ENCODE measurements at regions not wholly inside any gene's neighbourhood (a gene's known extent, or its start where the extent isn't known, plus 50 kb on each side); places are given as distances from the start of the nearest gene placed in this dataset.

GRCh38 chr16:5381481-5381880 lies 283.9 kb upstream of the EEF2KMT start:
- no peak for DNase-seq

DNA sequence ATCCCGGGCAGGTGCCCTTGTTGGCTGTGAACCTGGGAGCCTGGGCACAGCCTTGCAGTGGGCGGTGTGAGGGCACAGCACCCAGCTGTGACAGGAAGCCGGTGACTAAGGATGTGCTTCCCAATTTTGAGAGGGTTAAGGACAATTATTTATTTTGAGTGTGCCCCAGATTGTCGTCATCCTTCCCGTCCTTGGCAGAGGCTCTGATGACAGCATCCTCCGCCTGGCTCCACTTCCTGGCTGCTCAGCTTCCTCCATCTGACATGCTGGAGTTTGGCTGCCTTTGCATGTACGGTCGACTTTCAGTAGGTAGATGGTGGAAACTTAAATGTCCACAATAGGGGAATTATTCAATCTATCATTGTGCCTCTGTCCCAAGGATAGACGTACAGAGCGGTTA lies 282.4 kb upstream of the EEF2KMT start:
- no peak for DNase-seq

DNA sequence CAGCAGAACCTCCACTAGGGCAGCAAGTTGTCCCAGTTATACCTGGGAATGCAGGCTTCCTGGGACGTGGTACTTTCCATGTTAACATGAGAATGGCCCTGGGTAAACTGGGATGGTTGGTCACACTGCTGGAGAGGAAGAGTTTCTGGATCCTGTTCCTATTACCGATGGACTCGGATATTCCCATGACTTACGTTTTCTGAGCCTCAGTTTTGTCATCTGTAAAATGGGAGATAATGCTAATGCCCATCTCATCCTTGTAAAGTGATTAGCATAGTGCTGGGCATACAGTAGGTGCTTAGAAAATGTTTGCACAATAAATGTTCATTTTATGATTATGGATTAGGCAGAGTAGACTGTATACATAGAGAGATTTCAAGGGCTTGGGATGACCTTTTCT lies 280.9 kb upstream of the EEF2KMT start:
- DNase-seq, result no peak

GRCh38 chr16:5377280-5377898 lies 279.8 kb upstream of the EEF2KMT start:
- DNase-seq, result no peak

- no peak for DNase-seq
These were observed 276.6 kb upstream of the EEF2KMT start for GRCh38 chr16:5374184-5374583.

DNA sequence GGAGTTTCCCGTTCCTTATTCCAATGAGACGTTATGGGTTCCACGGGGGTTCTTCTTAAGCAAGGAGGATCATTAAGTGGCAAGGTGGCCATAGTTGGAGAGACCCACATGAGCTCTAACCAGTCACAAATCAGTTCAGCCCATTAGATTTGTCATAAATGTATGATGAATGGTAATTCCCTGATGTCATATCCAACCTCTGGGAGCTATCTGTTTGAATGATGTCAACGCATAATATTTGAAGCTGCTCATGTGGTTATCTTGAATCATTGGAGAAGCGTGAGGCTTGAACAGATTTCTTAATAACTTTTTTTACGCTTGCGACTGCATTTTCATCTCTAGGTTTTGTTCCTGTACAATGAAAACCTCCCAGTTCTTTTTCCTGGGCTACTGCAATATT lies 270.4 kb upstream of the EEF2KMT start:
- no peak for DNase-seq

- no peak for DNase-seq
These were observed 268.5 kb upstream of the EEF2KMT start for GRCh38 chr16:5366126-5366525.

DNA sequence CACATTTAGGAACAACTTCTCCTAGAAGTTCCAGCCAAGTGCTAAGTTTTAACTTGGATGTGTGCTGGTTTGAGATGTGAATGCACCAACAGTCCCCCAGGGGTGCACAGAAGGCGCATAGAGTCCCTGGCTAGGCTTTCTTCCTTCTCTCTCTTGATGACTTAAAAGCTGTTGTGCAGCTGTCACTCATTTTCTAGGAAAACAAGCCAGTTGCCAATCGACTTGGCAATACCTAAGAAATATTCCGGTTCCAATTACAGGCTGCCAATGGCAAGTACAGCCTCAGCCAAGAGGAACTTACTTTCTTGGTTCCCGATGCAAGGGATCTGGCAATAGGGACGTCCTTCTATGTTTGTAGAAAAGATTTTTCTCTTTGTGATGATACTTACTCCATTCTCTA lies 266.6 kb upstream of the EEF2KMT start:
- no peak for DNase-seq

- DNase-seq, result no peak
These were observed 263.7 kb upstream of the EEF2KMT start for GRCh38 chr16:5361322-5361721.

DNA sequence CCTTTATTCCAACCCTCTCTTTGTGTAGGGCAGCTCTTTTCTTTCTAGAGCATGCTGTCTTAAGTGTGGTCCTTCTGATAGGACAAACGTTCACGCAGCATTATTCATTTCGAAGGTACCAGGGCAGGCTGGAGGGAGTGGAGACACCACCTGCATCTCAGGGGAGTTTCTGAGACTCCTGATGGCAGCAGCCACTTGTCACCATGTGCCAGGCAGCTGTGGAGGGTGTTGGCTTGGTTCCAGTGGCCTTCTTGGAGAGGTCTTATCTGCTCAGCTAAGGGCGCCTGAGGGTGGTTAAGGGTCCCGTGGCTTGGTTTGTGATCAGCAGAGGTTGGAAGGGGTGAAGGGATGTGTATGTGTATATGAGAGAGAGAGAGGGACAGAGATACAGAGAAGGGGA lies 257.1 kb upstream of the EEF2KMT start:
- no peak for DNase-seq

GRCh38 chr16:5349670-5350517 lies 252.3 kb upstream of the EEF2KMT start:
- no peak for DNase-seq

DNA sequence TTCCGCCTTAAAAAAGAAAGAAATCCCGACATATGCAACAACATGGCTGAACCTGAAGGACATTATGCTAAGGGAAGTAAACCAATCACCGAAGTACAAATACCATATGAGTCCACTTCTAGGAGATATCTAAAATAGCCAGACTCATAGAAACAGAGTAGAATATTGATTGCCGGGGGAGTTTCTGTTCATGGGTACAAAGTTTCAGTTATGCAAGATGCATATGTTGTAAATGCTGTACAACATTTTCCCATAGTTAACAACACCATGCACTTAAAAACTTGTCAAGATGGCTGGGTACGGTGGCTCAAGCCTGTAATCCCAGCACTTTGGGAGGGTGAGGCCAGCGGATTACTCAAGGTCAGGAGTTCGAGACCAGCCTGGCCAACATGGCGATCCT lies 251.5 kb upstream of the EEF2KMT start:
- DNase-seq, result no peak

DNA sequence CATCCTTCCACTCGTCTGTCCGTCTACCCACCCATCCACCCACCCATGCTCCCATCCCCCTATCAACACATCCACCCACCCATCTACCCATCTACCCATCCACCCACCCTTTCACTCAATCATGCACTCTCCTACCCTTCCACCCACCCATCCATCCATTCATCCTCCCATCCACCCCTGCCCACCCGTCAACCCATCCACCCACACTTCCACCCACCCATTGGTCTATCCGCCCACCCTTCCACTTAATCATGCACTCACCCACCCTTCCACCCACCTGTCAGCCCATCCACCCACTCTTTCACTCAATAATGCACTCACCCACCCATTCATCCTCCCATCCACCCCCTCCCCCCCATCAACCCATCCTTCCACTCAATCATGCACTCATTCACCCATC lies 250.0 kb upstream of the EEF2KMT start:
- DNase-seq, result no peak

DNA sequence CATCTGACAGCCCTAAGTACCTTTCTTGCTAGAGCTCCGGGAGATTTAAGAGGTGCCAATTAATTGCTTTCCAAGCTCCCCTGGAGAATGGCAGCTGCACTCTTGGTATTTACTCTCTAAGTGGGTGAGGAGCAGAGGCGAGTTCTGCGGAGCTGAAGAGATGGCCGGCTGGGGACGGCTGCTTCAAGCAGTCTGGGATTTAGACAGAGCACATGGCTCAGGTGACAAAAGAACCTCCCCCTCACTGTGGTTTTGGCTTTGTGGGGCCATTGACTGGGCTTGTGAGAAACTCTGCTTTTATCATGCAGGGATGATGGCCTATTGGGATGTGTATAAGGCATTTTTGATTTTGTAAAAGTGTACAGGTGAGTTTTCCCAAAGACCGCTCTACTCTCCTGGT lies 239.3 kb upstream of the EEF2KMT start:
- DNase-seq, result no peak

GRCh38 chr16:5333991-5334390 lies 236.4 kb upstream of the EEF2KMT start:
- DNase-seq, result no peak

DNA sequence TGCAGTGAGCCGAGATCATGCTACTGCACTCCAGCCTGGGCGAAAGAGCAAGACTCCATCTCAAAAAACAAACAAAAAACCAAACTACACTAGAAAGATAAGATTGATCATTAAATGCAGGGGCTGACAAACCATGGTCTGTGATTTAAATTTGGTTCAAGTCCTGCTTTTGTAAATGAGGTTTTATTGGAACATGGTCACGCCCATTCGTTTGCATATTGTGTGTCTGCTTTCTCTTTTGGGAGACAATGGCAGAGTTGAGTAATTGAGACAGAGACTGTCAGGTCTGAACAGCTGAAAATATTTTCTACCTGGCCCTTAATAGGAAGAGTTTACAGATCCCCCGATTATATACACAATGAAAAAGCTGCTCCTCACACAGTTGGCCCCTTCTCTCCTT lies 235.5 kb upstream of the EEF2KMT start:
- no peak for DNase-seq

DNA sequence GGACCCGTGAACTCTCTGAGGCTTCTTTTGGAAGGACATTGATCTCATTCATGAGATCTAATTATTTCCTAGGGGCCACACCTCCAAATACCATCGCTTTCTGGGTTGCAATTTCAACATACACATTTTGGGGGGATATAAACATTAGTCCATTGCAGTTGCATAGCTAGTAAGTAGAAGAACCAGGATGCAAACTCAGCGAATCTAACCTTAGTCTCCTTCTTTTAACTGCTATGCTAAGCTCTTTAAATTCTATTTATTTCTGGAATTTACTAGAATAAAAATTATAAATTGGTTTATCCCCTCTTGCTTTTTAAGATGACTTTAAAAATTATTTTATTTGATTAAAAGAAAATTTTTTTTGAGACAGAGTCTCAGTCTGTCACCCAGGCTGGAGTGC lies 232.5 kb upstream of the EEF2KMT start:
- DNase-seq, result no peak

DNA sequence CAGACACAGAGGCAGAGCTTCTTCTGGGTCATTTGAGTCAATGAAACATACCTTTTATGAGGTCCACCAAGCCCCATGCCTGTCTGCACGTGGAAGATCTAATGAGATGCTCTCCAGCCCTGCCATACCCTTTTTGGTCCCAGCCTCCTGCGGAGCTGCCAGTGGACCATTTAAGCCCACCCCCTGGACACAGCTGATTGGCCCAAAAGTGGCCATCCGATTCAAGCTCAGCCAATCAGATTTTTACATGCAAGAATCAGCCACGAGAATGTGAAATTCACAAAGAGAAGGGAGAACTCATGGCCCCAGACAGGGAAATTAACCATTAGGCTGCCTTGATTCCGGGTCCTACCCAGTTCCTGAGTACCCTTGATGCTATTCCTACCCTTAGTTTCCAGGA lies 231.0 kb upstream of the EEF2KMT start:
- no peak for DNase-seq

DNA sequence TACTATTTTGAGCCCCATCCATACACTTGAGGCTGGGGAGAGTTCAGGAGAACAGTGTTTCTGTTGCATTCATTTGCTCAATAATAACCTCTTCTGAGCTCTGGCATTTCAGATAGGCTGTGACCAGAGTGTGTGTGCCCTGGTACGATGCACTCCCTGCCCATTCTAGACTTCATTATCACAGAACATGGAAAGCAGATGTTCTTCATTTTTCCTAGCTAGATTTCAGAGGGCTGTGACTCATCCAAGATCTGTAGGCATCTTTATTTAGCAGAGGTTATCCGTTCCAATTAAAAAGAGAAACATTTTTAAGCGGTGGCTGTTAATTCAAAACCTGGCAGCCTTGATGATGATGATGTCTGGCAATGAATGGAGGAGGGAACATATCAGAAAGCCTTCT lies 228.8 kb upstream of the EEF2KMT start:
- no peak for DNase-seq

GRCh38 chr16:5325932-5326331 lies 228.3 kb upstream of the EEF2KMT start:
- no peak for DNase-seq

GRCh38 chr16:5323284-5324141 lies 225.9 kb upstream of the EEF2KMT start:
- no peak for DNase-seq

DNA sequence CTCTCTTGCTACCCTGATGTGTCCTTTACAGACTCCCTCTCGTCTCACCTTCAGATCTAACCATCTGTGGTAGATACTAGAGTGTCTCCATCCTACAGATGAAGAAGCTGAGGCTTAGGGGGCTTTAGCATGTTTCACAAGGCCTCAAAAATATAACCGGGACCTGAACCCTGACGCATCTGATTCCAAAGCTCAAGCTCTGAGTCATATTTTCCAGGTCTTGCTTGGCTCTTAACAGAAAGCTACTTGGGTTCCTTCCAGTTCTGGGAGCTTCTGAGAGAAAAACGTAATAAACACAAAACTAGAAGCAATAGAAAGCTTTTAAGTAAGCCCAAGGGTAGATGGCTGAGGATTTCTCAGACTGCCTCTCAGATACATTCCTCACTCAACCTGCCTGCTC lies 224.3 kb upstream of the EEF2KMT start:
- no peak for DNase-seq

- no peak for DNase-seq
These were observed 222.2 kb upstream of the EEF2KMT start for GRCh38 chr16:5319799-5320198.

- DNase-seq, result no peak
These were observed 218.3 kb upstream of the EEF2KMT start for GRCh38 chr16:5315914-5316313.

Measured in midbrain (tissue), 1 donor.